IMR-90 (cell line): ENCODE measurements at regions not wholly inside any gene's neighbourhood (a gene's known extent, or its start where the extent isn't known, plus 50 kb on each side); places are given as distances from the start of the nearest gene placed in this dataset.
A peak's percentile ranks its signal among the peaks of the same experiment; 100 is the strongest.

Source experiments
- ATAC-seq: fragments of 200-7000 bp; cut with Tn5 transposase; 2 replicates; pipeline ENCODE4 v1.9.1; 2020; ENCODE audit warnings: low read depth, mild to moderate bottlenecking, moderate library complexity
- BruUV-seq: library from RNA; stranded (reverse); fragments of 400-500 nt; replicated peaks from 2 replicates; lab custom pipeline; 2021; lab: Mats Ljungman, UMichigan
- CTCF ChIA-PET: fragments of 300-600 bp; formaldehyde crosslinking; extraction: SDS; loops from one replicate; lab custom pipeline; 2021; ENCODE audit warnings: antibody characterized with exemption; lab: Yijun Ruan, JAX
- POLR2A ChIA-PET: fragments of 300-600 bp; sonication (Branson Sonifier 250); formaldehyde crosslinking; loops from one replicate; lab custom pipeline; 2022; ENCODE audit warnings: antibody characterized with exemption; ENCODE audit not compliant: unreplicated experiment; lab: Charles Lee
- DNase-seq: peaks from one replicate; pipeline ENCODE4 v3.0.0; 2013
- H2AFZ ChIP-seq: replicated peaks from 2 replicates; pipeline ENCODE3; 2013; ENCODE audit warnings: low read length, mild to moderate bottlenecking; ENCODE audit not compliant: poor library complexity
- H2AK5ac ChIP-seq: 2 replicates; pipeline ENCODE4 v1.6.1; 2013; ENCODE audit warnings: low read depth, low read length, inconsistent platforms
- H2AK9ac ChIP-seq: replicated peaks from 2 replicates; pipeline ENCODE3; 2013; ENCODE audit warnings: mild to moderate bottlenecking, low read depth, low read length, moderate library complexity; ENCODE audit not compliant: poor library complexity
- H2BK120ac ChIP-seq: 2 replicates; pipeline ENCODE4 v1.6.1; 2013; ENCODE audit warnings: low read depth, low read length, inconsistent platforms
- H2BK15ac ChIP-seq: 3 replicates; pipeline ENCODE4 v1.6.1; 2013; ENCODE audit warnings: low read depth, low read length, inconsistent platforms
- H2BK20ac ChIP-seq: 2 replicates; pipeline ENCODE4 v1.6.1; 2013; ENCODE audit warnings: low read depth, mild to moderate bottlenecking, inconsistent platforms, low read length, moderate library complexity
- H2BK5ac ChIP-seq: 2 replicates; pipeline ENCODE4 v1.6.1; 2013; ENCODE audit warnings: mild to moderate bottlenecking, low read depth, low read length, inconsistent platforms; ENCODE audit not compliant: poor library complexity, severe bottlenecking
- H3K14ac ChIP-seq: replicated peaks from 2 replicates; pipeline ENCODE4 v1.6.1; 2013; ENCODE audit warnings: low read depth, low read length, inconsistent platforms
- H3K18ac ChIP-seq: 2 replicates; pipeline ENCODE4 v1.6.1; 2013; ENCODE audit warnings: low read depth, low read length, control low read depth
- H3K23ac ChIP-seq: 2 replicates; pipeline ENCODE4 v1.6.1; 2013; ENCODE audit warnings: low read depth, low read length, inconsistent platforms
- H3K27ac ChIP-seq: 2 replicates; pipeline ENCODE4 v1.5.1; 2013; ENCODE audit warnings: mild to moderate bottlenecking, control low read depth, low read length; ENCODE audit not compliant: insufficient read depth
- H3K27me3 ChIP-seq: 2 replicates; pipeline ENCODE4 v1.6.1; 2013; ENCODE audit warnings: low read length; ENCODE audit not compliant: control insufficient read depth, insufficient read depth
- H3K36me3 ChIP-seq: 2 replicates; pipeline ENCODE4 v1.6.1; 2013; ENCODE audit warnings: low read length, mixed read lengths; ENCODE audit not compliant: control insufficient read depth, insufficient read depth
- H3K4ac ChIP-seq: 2 replicates; pipeline ENCODE4 v1.6.1; 2013; ENCODE audit warnings: low read depth, low read length, inconsistent platforms
- H3K4me1 ChIP-seq: 2 replicates; pipeline ENCODE4 v1.6.1; 2013; ENCODE audit warnings: low read length, mixed read lengths; ENCODE audit not compliant: control insufficient read depth, insufficient read depth
- H3K4me2 ChIP-seq: 2 replicates; pipeline ENCODE4 v1.6.1; 2013; ENCODE audit warnings: low read depth, mild to moderate bottlenecking, control low read depth, low read length, moderate library complexity
- H3K4me3 ChIP-seq: 2 replicates; pipeline ENCODE4 v1.5.1; 2013; ENCODE audit warnings: low read depth, mild to moderate bottlenecking, control low read depth, low read length, moderate library complexity; ENCODE audit not compliant: insufficient read depth
- H3K56ac ChIP-seq: 2 replicates; pipeline ENCODE4 v1.6.1; 2013; ENCODE audit warnings: low read length, inconsistent platforms; ENCODE audit not compliant: insufficient read depth; ENCODE audit errors: extremely low read depth
- H3K79me1 ChIP-seq, 2 experiments: 2 replicates each; pipeline ENCODE4 v1.6.1; 2013; ENCODE audit warnings: low read length in 2 of 2, inconsistent platforms in 1 of 2, low read depth in 1 of 2
- H3K9ac ChIP-seq: 2 replicates; pipeline ENCODE4 v1.6.1; 2013; ENCODE audit warnings: low read depth, low read length, control low read depth
- H3K9me1 ChIP-seq: 2 replicates; pipeline ENCODE4 v1.6.1; 2013; ENCODE audit warnings: low read length, inconsistent platforms; ENCODE audit not compliant: insufficient read depth
- H3K9me3 ChIP-seq: 2 replicates; pipeline ENCODE4 v1.6.1; 2013; ENCODE audit warnings: low read length; ENCODE audit not compliant: control insufficient read depth, insufficient read depth
- H4K20me1 ChIP-seq: 2 replicates; pipeline ENCODE4 v1.6.1; 2013; ENCODE audit warnings: low read length, inconsistent platforms; ENCODE audit not compliant: insufficient read depth
- H4K5ac ChIP-seq: 2 replicates; pipeline ENCODE4 v1.6.1; 2013; ENCODE audit warnings: mild to moderate bottlenecking, low read depth, low read length, control low read depth
- H4K8ac ChIP-seq, 2 experiments: 2 replicates each; pipeline ENCODE4 v1.6.1; 2013; ENCODE audit warnings: low read depth in 2 of 2, low read length in 2 of 2, control low read depth in 1 of 2, inconsistent platforms in 1 of 2
- H4K91ac ChIP-seq: 2 replicates; pipeline ENCODE4 v1.6.1; 2013; ENCODE audit warnings: low read depth, low read length, inconsistent platforms; ENCODE audit not compliant: insufficient read depth
- BHLHE40 ChIP-seq: fragments of 150-350 bp; IDR thresholded peaks from 2 replicates; pipeline ENCODE4 v1.6.1; 2016; ENCODE audit warnings: mild to moderate bottlenecking, low read depth, low read length
- CEBPB ChIP-seq: IDR thresholded peaks from 2 replicates; pipeline ENCODE4 v1.6.1; 2012; ENCODE audit warnings: low read depth, low read length, improper control_type of control experiment
- CHD1 ChIP-seq: IDR thresholded peaks from 2 replicates; pipeline ENCODE4 v1.6.1; 2012; ENCODE audit warnings: low read depth, low read length, improper control_type of control experiment
- CTCF ChIP-seq: conservative IDR thresholded peaks from 2 replicates; pipeline ENCODE4 v1.5.1; 2012; ENCODE audit warnings: mild to moderate bottlenecking, low read depth, low read length, improper control_type of control experiment
- ELK1 ChIP-seq: fragments of 150-350 bp; IDR thresholded peaks from 2 replicates; pipeline ENCODE4 v1.6.1; 2016; ENCODE audit warnings: low read depth, mild to moderate bottlenecking, low read length, moderate library complexity, borderline replicate concordance
- FOS ChIP-seq: fragments of 150-350 bp; IDR thresholded peaks from 2 replicates; pipeline ENCODE4 v1.6.1; 2016; ENCODE audit warnings: low read depth, low read length
- MAFK ChIP-seq: IDR thresholded peaks from 2 replicates; pipeline ENCODE4 v1.6.1; 2012; ENCODE audit warnings: low read depth, low read length, improper control_type of control experiment
- MAZ ChIP-seq: IDR thresholded peaks from 2 replicates; pipeline ENCODE4 v1.6.1; 2012; ENCODE audit warnings: low read depth, mild to moderate bottlenecking, low read length, improper control_type of control experiment, moderate library complexity, borderline replicate concordance
- MXI1 ChIP-seq: IDR thresholded peaks from 2 replicates; pipeline ENCODE4 v1.6.1; 2012; ENCODE audit warnings: low read depth, mild to moderate bottlenecking, low read length, moderate library complexity, borderline replicate concordance
- NFE2L2 ChIP-seq: fragments of 150-350 bp; IDR thresholded peaks from 2 replicates; pipeline ENCODE4 v1.6.1; 2016; ENCODE audit warnings: low read depth, mild to moderate bottlenecking, low read length
- POLR2A ChIP-seq: IDR thresholded peaks from 2 replicates; pipeline ENCODE4 v1.6.1; 2012; ENCODE audit warnings: mild to moderate bottlenecking, low read depth, low read length
- RAD21 ChIP-seq: IDR thresholded peaks from 2 replicates; pipeline ENCODE4 v1.6.1; 2012; ENCODE audit warnings: low read length, improper control_type of control experiment
- RCOR1 ChIP-seq: IDR thresholded peaks from 2 replicates; pipeline ENCODE4 v1.6.1; 2012; ENCODE audit warnings: mild to moderate bottlenecking, low read length, improper control_type of control experiment; ENCODE audit not compliant: insufficient replicate concordance
- RFX5 ChIP-seq: IDR thresholded peaks from 2 replicates; pipeline ENCODE4 v1.8.0; 2012; ENCODE audit warnings: low read depth, mild to moderate bottlenecking, low read length, moderate library complexity
- SMC3 ChIP-seq: fragments of 150-350 bp; IDR thresholded peaks from 2 replicates; pipeline ENCODE4 v1.6.1; 2016; ENCODE audit warnings: low read depth, mild to moderate bottlenecking, antibody characterized with exemption, low read length, moderate library complexity
- WGBS, 2 experiments: methylation state at CpG; one replicate each; pipeline versions ENCODE4 v1.1.5 to v1.1.7; 2013; ENCODE audit warnings: missing lambda C conversion rate in 2 of 2; ENCODE audit not compliant: insufficient read length in 1 of 2; ENCODE audit errors: extremely low coverage in 2 of 2; 5-methylcytosine and 5-hydroxymethylcytosine counted together
- dilution Hi-C: fragments of 300-500 bp; cut with HindIII; formaldehyde crosslinking; loops from one replicate; pipeline ENCODE4 v1.14.3; 2018; ENCODE audit warnings: low sequenced_read_pairs; ENCODE audit not compliant: unreplicated experiment
- in situ Hi-C: fragments of 300-500 bp; cut with MboI; formaldehyde crosslinking; loops from 3 replicates; pipeline ENCODE4 v1.14.3; 2019; ENCODE audit warnings: low sequenced_read_pairs, inconsistent platforms, mixed read lengths
- intact Hi-C: fragments of 100-400 bp; cut with micrococcal nuclease; formaldehyde crosslinking; loops from 2 replicates; pipeline ENCODE4 v1.10.0; 2022
- TF ChIP-seq, protein P1 (sequence below): fragments of 150-350 bp; IDR thresholded peaks from 2 replicates; pipeline ENCODE4 v1.6.1; 2017; ENCODE audit warnings: mild to moderate bottlenecking, antibody characterized with exemption, low read length, low read depth

GRCh38 chr5:38736089-38736488 lies 109.7 kb upstream of the OSMR start:
- H4K20me1 ChIP-seq: no peaks in the 10 kb centered on the region
- H4K91ac ChIP-seq: no peak overlapping the region
- DNase-seq (no peak), ATAC-seq (no peak)
- no peak overlapping the region for H3K4ac ChIP-seq
- ChIA-PET POLR2A (no interaction called here), CTCF (no interaction called here)
- H2AK5ac ChIP-seq: 0 out of 2 replicates have a peak overlapping the region, but pooled peaks have one; percentile 21
- dilution Hi-C loops (no loop called here), intact Hi-C loops (no loop called here), in situ Hi-C loops (no loop called here)
- no peak overlapping the region for H3K9ac ChIP-seq
- no peaks in the 10 kb centered on the region for H3K79me1 ChIP-seq
- no peak overlapping the region for H2BK5ac ChIP-seq
- H4K8ac ChIP-seq: no peak overlapping the region
- no peak overlapping the region for H3K18ac ChIP-seq
- TF ChIP-seq MAZ (no peak), NFE2L2 (no peak), RCOR1 (no peak), BHLHE40 (no peak), FOS (no peak), RAD21 (no peak), POLR2A (no peak), MXI1 (no peak), RFX5 (no peak), MAFK (no peak), ELK1 (no peak), CEBPB (no peak), SMC3 (no peak), CTCF (no peak), CHD1 (no peak)
- TF ChIP-seq, protein P1, sequence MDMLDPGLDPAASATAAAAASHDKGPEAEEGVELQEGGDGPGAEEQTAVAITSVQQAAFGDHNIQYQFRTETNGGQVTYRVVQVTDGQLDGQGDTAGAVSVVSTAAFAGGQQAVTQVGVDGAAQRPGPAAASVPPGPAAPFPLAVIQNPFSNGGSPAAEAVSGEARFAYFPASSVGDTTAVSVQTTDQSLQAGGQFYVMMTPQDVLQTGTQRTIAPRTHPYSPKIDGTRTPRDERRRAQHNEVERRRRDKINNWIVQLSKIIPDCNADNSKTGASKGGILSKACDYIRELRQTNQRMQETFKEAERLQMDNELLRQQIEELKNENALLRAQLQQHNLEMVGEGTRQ: no peak
- peaks cover 16% of the 10 kb centered on the region for H3K27me3 ChIP-seq
- no peak overlapping the region for H2BK120ac ChIP-seq
- no peaks in the 10 kb centered on the region for H3K9me1 ChIP-seq
- H3K4me3 ChIP-seq: no peak overlapping the region
- H3K9me3 ChIP-seq: no peaks in the 10 kb centered on the region
- H4K5ac ChIP-seq: no peak overlapping the region
- no TSS peak for BruUV-seq
- H2BK15ac ChIP-seq: no peak overlapping the region
- H2BK20ac ChIP-seq: no peak overlapping the region
- no peak overlapping the region for H2AFZ ChIP-seq
- H3K27ac ChIP-seq: no peak overlapping the region
- no peaks in the 10 kb centered on the region for H3K4me1 ChIP-seq
- H3K56ac ChIP-seq: no peak overlapping the region
- H3K14ac ChIP-seq: no peak overlapping the region
- WGBS, 2 experiments: no CpG with 5 or more reads among the region's 2 CpGs
- no peak overlapping the region for H3K23ac ChIP-seq
- H2AK9ac ChIP-seq: no peak overlapping the region
- no peaks in the 10 kb centered on the region for H3K36me3 ChIP-seq
- no peak overlapping the region for H3K4me2 ChIP-seq
